ENCODE measurements at regions not wholly inside any gene's neighbourhood (a gene's known extent, or its start where the extent isn't known, plus 50 kb on each side); places are given as distances from the start of the nearest gene placed in this dataset.

- TF ChIP-seq EZH2 (IDR thresholded peaks at IDR 0.05; ENCODE audit: borderline replicate concordance, insufficient read depth, low read depth, low read length, poor library complexity, severe bottlenecking) (no peak), CTCF (IDR thresholded peaks at IDR 0.05) (no peak)
These were observed 154.6 kb upstream of the TSHZ2 start for GRCh38 chr20:52817511-52817910.
